ENCODE measurements at regions not wholly inside any gene's neighbourhood (a gene's known extent, or its start where the extent isn't known, plus 50 kb on each side); places are given as distances from the start of the nearest gene placed in this dataset.
"Not testable (repeated sequence)": the region's sequence is repeated elsewhere in the genome, so short reads cannot be mapped to it uniquely, and the experiment has no call there.

DNA sequence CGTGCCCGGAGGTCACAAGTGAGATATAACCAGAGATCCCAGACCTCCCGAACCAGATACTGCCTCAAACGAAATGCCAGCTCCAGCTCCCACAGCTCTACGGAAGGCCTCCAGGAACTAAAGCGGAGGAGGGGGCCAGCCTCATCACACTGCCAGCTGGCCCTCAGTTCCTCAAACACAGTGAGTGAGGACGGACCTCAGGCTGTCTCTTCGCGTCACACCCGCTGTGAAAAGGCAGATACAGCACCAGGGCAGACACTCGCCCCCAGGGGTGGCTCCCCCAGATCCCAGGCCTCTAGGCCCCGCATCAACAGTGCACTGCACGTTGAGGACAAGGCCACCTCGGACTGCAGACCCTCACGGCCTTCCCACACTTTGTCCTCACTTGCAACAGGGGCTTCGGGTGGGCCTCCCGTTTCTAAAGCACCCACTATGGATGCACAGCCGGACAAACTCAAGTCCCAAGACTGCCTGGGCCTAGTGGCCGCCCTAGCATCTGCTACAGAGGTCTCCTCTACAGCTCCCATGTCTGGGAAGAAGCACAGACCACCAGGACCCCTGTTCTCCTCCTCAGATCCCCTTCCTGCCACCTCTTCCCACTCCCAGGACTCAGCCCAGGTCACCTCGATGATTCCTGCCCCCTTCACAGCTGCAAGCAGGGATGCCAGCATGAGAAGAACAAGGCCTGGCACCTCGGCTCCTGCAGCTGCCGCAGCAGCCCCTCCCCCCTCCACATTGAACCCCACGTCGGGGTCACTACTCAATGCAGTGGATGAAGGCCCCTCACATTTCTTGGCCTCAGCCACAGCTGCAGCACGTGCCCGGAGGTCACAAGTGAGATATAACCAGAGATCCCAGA lies 149.3 kb upstream of the C1QTNF3 start:
- TF ChIP-seq, protein P1, sequence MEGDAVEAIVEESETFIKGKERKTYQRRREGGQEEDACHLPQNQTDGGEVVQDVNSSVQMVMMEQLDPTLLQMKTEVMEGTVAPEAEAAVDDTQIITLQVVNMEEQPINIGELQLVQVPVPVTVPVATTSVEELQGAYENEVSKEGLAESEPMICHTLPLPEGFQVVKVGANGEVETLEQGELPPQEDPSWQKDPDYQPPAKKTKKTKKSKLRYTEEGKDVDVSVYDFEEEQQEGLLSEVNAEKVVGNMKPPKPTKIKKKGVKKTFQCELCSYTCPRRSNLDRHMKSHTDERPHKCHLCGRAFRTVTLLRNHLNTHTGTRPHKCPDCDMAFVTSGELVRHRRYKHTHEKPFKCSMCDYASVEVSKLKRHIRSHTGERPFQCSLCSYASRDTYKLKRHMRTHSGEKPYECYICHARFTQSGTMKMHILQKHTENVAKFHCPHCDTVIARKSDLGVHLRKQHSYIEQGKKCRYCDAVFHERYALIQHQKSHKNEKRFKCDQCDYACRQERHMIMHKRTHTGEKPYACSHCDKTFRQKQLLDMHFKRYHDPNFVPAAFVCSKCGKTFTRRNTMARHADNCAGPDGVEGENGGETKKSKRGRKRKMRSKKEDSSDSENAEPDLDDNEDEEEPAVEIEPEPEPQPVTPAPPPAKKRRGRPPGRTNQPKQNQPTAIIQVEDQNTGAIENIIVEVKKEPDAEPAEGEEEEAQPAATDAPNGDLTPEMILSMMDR (IDR thresholded peaks at IDR 0.05): not testable (repeated sequence)
- not testable (repeated sequence) for TF ChIP-seq POLR2A (IDR thresholded peaks at IDR 0.05)

All from adrenal gland (tissue), 5 donors.